Left ventricle myocardium inferior (tissue), 1 donor: ENCODE measurements at regions not wholly inside any gene's neighbourhood (a gene's known extent, or its start where the extent isn't known, plus 50 kb on each side); places are given as distances from the start of the nearest gene placed in this dataset.

Source experiments
- DNase-seq: peaks from one replicate; pipeline ENCODE4 v3.0.0-alpha.2; 2020
- H3K27ac ChIP-seq: fragments of 200-600 bp; replicated peaks from 2 replicates; pipeline ENCODE4 v1.8.0; 2021
- H3K27me3 ChIP-seq: fragments of 200-600 bp; 2 replicates; pipeline ENCODE4 v1.8.0; 2021; ENCODE audit warnings: low read depth
- H3K36me3 ChIP-seq: fragments of 200-600 bp; 2 replicates; pipeline ENCODE4 v1.8.0; 2021
- H3K4me1 ChIP-seq: fragments of 200-600 bp; 2 replicates; pipeline ENCODE4 v1.8.0; 2021
- H3K4me3 ChIP-seq: fragments of 200-600 bp; 2 replicates; pipeline ENCODE4 v1.8.0; 2021; ENCODE audit warnings: mild to moderate bottlenecking, moderate library complexity
- H3K9me3 ChIP-seq: fragments of 200-600 bp; replicated peaks from 2 replicates; pipeline ENCODE4 v1.8.0; 2021
- CTCF ChIP-seq: fragments of 200-600 bp; IDR thresholded peaks from 2 replicates; pipeline ENCODE4 v1.8.0; 2021; ENCODE audit warnings: antibody characterized with exemption, mild to moderate bottlenecking, borderline replicate concordance
- intact Hi-C: fragments of 100-400 bp; cut with micrococcal nuclease; formaldehyde crosslinking; loops from one replicate; pipeline ENCODE4 v1.11.0; 2022
- donor health status: DM: no; HTN: yes; CAD: no; lungs with severe emphysema.

GRCh38 chr3:124607163-124607562, 123.1 kb upstream of the UMPS start:
- H3K4me1 ChIP-seq: peaks cover 89% of the 10 kb centered on the region
- H3K27ac ChIP-seq: peak overlapping the region; percentile 72
- intact Hi-C loops: no loop called here
- H3K9me3 ChIP-seq: no peaks in the 10 kb centered on the region
- H3K4me3 ChIP-seq: no peak overlapping the region
- peaks cover 3% of the 10 kb centered on the region for H3K36me3 ChIP-seq
- H3K27me3 ChIP-seq: no peaks in the 10 kb centered on the region
- no peak for DNase-seq
- TF ChIP-seq CTCF: no peak

DNA sequence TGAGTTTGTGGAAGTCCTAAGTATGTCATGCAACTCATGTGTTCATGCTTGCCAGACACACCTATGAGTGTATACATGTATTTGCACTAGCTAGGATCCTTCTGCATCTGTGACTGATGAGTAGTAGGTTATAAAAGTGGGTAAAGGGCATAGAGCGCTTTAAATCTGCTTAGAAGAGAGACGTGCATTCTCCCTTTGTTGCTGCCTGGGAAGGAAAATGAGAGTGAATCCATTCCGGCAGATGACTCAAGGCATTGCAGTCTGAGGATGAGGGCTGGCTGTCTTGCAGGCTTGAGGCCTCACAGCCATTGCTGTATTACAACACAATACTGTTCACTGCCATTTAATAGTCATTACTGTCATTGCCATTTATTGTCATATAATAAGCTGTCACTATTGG, 120.8 kb upstream of the UMPS start:
- TF ChIP-seq CTCF: no peak
- intact Hi-C loops: no loop called here
- Histone ChIP-seq H3K4me1 (peaks cover 80% of the 10 kb centered on the region), H3K36me3 (peaks cover 3% of the 10 kb centered on the region), H3K27me3 (no peaks in the 10 kb centered on the region), H3K9me3 (no peaks in the 10 kb centered on the region), H3K4me3 (no peak overlapping the region), H3K27ac (no peak overlapping the region)
- no peak for DNase-seq

DNA sequence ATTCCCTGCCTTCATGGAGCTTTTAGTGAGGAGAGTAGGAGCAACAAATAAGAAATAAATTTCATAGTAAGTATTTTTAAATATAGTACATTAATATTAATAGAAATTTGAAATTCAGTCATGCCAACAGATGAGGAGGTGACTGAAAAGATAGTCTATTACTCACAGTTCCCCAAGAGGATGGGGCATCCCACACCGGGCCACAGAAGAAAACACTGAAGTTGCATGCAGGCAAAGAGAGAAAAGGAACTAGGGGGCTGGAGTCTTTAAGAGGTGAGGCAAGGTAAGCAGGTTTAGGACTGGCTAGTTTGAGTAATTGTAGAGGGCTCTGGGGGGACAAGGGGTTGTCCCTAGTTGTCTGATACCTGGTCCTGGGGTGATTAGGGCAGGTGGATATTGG, 120.1 kb upstream of the UMPS start:
- Histone ChIP-seq H3K27ac (no peak overlapping the region), H3K36me3 (peaks cover 3% of the 10 kb centered on the region), H3K9me3 (no peaks in the 10 kb centered on the region), H3K4me1 (peaks cover 78% of the 10 kb centered on the region), H3K27me3 (no peaks in the 10 kb centered on the region), H3K4me3 (no peak overlapping the region)
- intact Hi-C loops: no loop called here
- TF ChIP-seq CTCF: no peak
- DNase-seq: no peak

GRCh38 chr3:124611520-124611919, 118.7 kb upstream of the UMPS start:
- TF ChIP-seq CTCF: no peak
- DNase-seq: no peak
- H3K36me3 ChIP-seq: peaks cover 3% of the 10 kb centered on the region
- H3K27ac ChIP-seq: no peak overlapping the region
- no peaks in the 10 kb centered on the region for H3K27me3 ChIP-seq
- H3K4me3 ChIP-seq: no peak overlapping the region
- intact Hi-C loops: no loop called here
- no peaks in the 10 kb centered on the region for H3K9me3 ChIP-seq
- peaks cover 81% of the 10 kb centered on the region for H3K4me1 ChIP-seq

GRCh38 chr3:124615896-124616543, 114.2 kb upstream of the UMPS start:
- DNase-seq: peak; percentile 64
- Histone ChIP-seq H3K9me3 (no peaks in the 10 kb centered on the region), H3K27me3 (no peaks in the 10 kb centered on the region), H3K36me3 (no peaks in the 10 kb centered on the region), H3K4me1 (peaks cover 76% of the 10 kb centered on the region), H3K27ac (peak overlapping the region; percentile 85), H3K4me3 (no peak overlapping the region)
- no peak for TF ChIP-seq CTCF
- intact Hi-C loops: no loop called here
